Stromal cell of bone marrow (primary cell): ENCODE measurements at regions not wholly inside any gene's neighbourhood (a gene's known extent, or its start where the extent isn't known, plus 50 kb on each side); places are given as distances from the start of the nearest gene placed in this dataset.

Experiments
- DNase-seq: peaks from one replicate; pipeline ENCODE4 v3.0.0-alpha.2; 2012; ENCODE audit warnings: low read depth

- no peak for DNase-seq
Measured at GRCh38 chr2:180208841-180209240, 201.7 kb upstream of the CWC22 start.

GRCh38 chr2:180205621-180206235 is 198.6 kb upstream of the CWC22 start:
- DNase-seq, result no peak

GRCh38 chr2:180203972-180204371 is 196.9 kb upstream of the CWC22 start:
- peak; percentile 94 for DNase-seq

GRCh38 chr2:180202467-180202951 is 195.4 kb upstream of the CWC22 start:
- peak; percentile 32 for DNase-seq

- DNase-seq, result no peak
Measured at GRCh38 chr2:180196419-180196977, 189.4 kb upstream of the CWC22 start.

- no peak for DNase-seq
Measured at GRCh38 chr2:180195847-180196246, 188.8 kb upstream of the CWC22 start.

- DNase-seq, result no peak
Measured at GRCh38 chr2:180191432-180192124, 184.5 kb upstream of the CWC22 start.

GRCh38 chr2:180190851-180191250 is 183.8 kb upstream of the CWC22 start:
- DNase-seq, result no peak

GRCh38 chr2:180187611-180188010 is 180.5 kb upstream of the CWC22 start:
- DNase-seq, result no peak

GRCh38 chr2:180184506-180184905 is 177.4 kb upstream of the CWC22 start:
- peak; percentile 23 for DNase-seq

- DNase-seq, result no peak
Measured at GRCh38 chr2:180180511-180180910, 173.4 kb upstream of the CWC22 start.

GRCh38 chr2:180177534-180177933 is 170.4 kb upstream of the CWC22 start:
- DNase-seq, result no peak

GRCh38 chr2:180175736-180176135 is 168.6 kb upstream of the CWC22 start:
- DNase-seq, result no peak

- DNase-seq, result no peak
Measured at GRCh38 chr2:180174580-180174979, 167.5 kb upstream of the CWC22 start.

- no peak for DNase-seq
Measured at GRCh38 chr2:180169474-180169873, 162.4 kb upstream of the CWC22 start.

- no peak for DNase-seq
Measured at GRCh38 chr2:180161415-180161814, 154.3 kb upstream of the CWC22 start.

GRCh38 chr2:180159921-180160320 is 152.8 kb upstream of the CWC22 start:
- DNase-seq, result no peak

- DNase-seq, result no peak
Measured at GRCh38 chr2:180158961-180159360, 151.9 kb upstream of the CWC22 start.

- DNase-seq, result no peak
Measured at GRCh38 chr2:180156651-180157050, 149.6 kb upstream of the CWC22 start.

- no peak for DNase-seq
Measured at GRCh38 chr2:180150606-180151005, 143.5 kb upstream of the CWC22 start.

GRCh38 chr2:180146541-180146940 is 139.4 kb upstream of the CWC22 start:
- no peak for DNase-seq

GRCh38 chr2:180146114-180146513 is 139.0 kb upstream of the CWC22 start:
- no peak for DNase-seq

GRCh38 chr2:180145163-180145562 is 138.1 kb upstream of the CWC22 start:
- no peak for DNase-seq
